Keratinocyte (primary cell): ENCODE measurements at regions not wholly inside any gene's neighbourhood (a gene's known extent, or its start where the extent isn't known, plus 50 kb on each side); places are given as distances from the start of the nearest gene placed in this dataset.

Source experiments
- DNase-seq: peaks from one replicate; pipeline ENCODE4 v3.0.0-alpha.2; 2011; ENCODE audit warnings: low read depth, missing footprints, low spot score
- FAIRE-seq: peaks from 2 replicates; lab custom pipeline; 2011; peaks lifted over from hg19 to GRCh38; lab: Jason Lieb, UNC
- H2AFZ ChIP-seq: 2 replicates; pipeline ENCODE4 v1.6.0; 2012; ENCODE audit warnings: low read length, control low read depth, inconsistent platforms; ENCODE audit not compliant: control insufficient read depth
- H3K27ac ChIP-seq: 2 replicates; pipeline ENCODE4 v1.5.1; 2011; ENCODE audit warnings: low read length; ENCODE audit not compliant: control insufficient read depth, insufficient read depth
- H3K27me3 ChIP-seq: 3 replicates; pipeline ENCODE4 v1.6.0; 2011; ENCODE audit warnings: low read length; ENCODE audit not compliant: control insufficient read depth, insufficient read depth; ENCODE audit errors: extremely low read depth
- H3K36me3 ChIP-seq, 2 experiments: 2 replicates in 1 of 2; 3 replicates in 1 of 2; pipeline ENCODE4 v1.5.1; 2011; ENCODE audit warnings: low read length in 2 of 2, mild to moderate bottlenecking in 1 of 2; ENCODE audit not compliant: control insufficient read depth in 2 of 2, insufficient read depth in 2 of 2; ENCODE audit errors: extremely low read depth in 1 of 2
- H3K4me1 ChIP-seq: 3 replicates; pipeline ENCODE4 v1.5.1; 2011; ENCODE audit warnings: low read length; ENCODE audit not compliant: control insufficient read depth, insufficient read depth; ENCODE audit errors: extremely low read depth
- H3K4me2 ChIP-seq: 3 replicates; pipeline ENCODE4 v1.6.0; 2011; ENCODE audit warnings: low read depth, low read length; ENCODE audit not compliant: control insufficient read depth, insufficient read depth; ENCODE audit errors: extremely low read depth
- H3K4me3 ChIP-seq, 3 experiments: fragments of 200-600 bp in 1 of 3; sonication (generic) in 1 of 3; 2 replicates in 2 of 3; 3 replicates in 1 of 3; pipeline ENCODE4 v1.5.1; 2011 to 2016; ENCODE audit warnings: low read length in 3 of 3, mild to moderate bottlenecking in 3 of 3, control low read depth in 2 of 3, inconsistent platforms in 1 of 3, low read depth in 1 of 3, mixed read lengths in 1 of 3, mixed run types in 1 of 3, moderate library complexity in 1 of 3; ENCODE audit not compliant: control insufficient read depth in 2 of 3, insufficient read depth in 2 of 3; ENCODE audit errors: extremely low read depth in 1 of 3
- H3K79me2 ChIP-seq: 2 replicates; pipeline ENCODE4 v1.6.0; 2012; ENCODE audit warnings: low read length; ENCODE audit not compliant: control insufficient read depth, insufficient read depth
- H3K9ac ChIP-seq: 3 replicates; pipeline ENCODE4 v1.6.0; 2011; ENCODE audit warnings: low read length; ENCODE audit not compliant: control insufficient read depth, insufficient read depth; ENCODE audit errors: extremely low read depth
- H3K9me1 ChIP-seq: 3 replicates; pipeline ENCODE4 v1.6.0; 2011; ENCODE audit warnings: low read length; ENCODE audit not compliant: control insufficient read depth, insufficient read depth; ENCODE audit errors: extremely low read depth
- H3K9me3 ChIP-seq: 2 replicates; pipeline ENCODE4 v1.5.1; 2012; ENCODE audit warnings: low read depth, low read length; ENCODE audit not compliant: control insufficient read depth
- H4K20me1 ChIP-seq: 3 replicates; pipeline ENCODE4 v1.6.0; 2011; ENCODE audit warnings: low read length; ENCODE audit not compliant: control insufficient read depth, insufficient read depth; ENCODE audit errors: extremely low read depth
- EZH2 ChIP-seq: IDR thresholded peaks from one replicate; pipeline ENCODE4 v1.6.1; 2012; ENCODE audit warnings: inconsistent platforms, mild to moderate bottlenecking, low read length, moderate library complexity
- dilution Hi-C: fragments of 300-500 bp; cut with MboI; formaldehyde crosslinking; loops from one replicate; pipeline ENCODE4 v1.7.0; 2020; ENCODE audit warnings: low sequenced_read_pairs; ENCODE audit not compliant: extremely low pct_ligation_motif_present
- TF ChIP-seq, protein P1 (sequence below), 3 experiments: IDR thresholded peaks in 1 of 3; conservative IDR thresholded peaks in 1 of 3; optimal IDR thresholded peaks in 1 of 3; 2 replicates in 2 of 3; 3 replicates in 1 of 3; pipeline versions ENCODE3 to v1.5.1; 2011; ENCODE audit warnings: low read length in 3 of 3, mild to moderate bottlenecking in 3 of 3, moderate library complexity in 2 of 3, control low read depth in 1 of 3, inconsistent platforms in 1 of 3; ENCODE audit not compliant: insufficient read depth in 2 of 3; ENCODE audit errors: extremely low read depth in 1 of 3

DNA sequence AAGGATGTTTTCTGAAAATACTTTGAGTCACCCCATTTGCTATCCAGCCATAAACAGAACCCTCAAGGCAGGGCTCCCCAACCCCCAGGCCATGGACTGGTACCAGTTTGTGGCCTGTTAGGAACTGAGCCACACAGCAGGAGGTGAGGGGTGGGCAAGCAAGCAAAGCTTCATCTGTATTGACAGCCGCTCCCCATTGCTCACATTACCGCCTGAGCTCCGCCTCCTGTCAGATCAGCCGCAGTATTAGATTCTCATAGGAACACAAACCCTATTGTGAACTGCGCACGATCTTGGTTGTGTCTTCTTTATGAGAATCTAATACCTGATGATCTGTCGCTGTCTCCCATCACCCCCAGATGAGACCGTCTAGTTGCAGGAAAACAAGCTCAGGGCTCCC is 543.8 kb downstream of the CBLN4 start:
- no peak for TF ChIP-seq EZH2
- TF ChIP-seq, protein P1, sequence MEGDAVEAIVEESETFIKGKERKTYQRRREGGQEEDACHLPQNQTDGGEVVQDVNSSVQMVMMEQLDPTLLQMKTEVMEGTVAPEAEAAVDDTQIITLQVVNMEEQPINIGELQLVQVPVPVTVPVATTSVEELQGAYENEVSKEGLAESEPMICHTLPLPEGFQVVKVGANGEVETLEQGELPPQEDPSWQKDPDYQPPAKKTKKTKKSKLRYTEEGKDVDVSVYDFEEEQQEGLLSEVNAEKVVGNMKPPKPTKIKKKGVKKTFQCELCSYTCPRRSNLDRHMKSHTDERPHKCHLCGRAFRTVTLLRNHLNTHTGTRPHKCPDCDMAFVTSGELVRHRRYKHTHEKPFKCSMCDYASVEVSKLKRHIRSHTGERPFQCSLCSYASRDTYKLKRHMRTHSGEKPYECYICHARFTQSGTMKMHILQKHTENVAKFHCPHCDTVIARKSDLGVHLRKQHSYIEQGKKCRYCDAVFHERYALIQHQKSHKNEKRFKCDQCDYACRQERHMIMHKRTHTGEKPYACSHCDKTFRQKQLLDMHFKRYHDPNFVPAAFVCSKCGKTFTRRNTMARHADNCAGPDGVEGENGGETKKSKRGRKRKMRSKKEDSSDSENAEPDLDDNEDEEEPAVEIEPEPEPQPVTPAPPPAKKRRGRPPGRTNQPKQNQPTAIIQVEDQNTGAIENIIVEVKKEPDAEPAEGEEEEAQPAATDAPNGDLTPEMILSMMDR (optimal IDR thresholded peaks at IDR 0.05 in 1 of 3, IDR thresholded peaks at IDR 0.05 in 1 of 3, conservative IDR thresholded peaks at IDR 0.05 in 1 of 3; ENCODE audit: extremely low read depth in 1 of 3, insufficient read depth in 2 of 3, low read length in 3 of 3), result no peak
- Histone ChIP-seq H3K9ac (no peak overlapping the region), H3K9me3 (no peaks in the 10 kb centered on the region), H3K27me3 (no peaks in the 10 kb centered on the region), H3K4me3 (no peak overlapping the region), H3K4me1 (peaks cover 2% of the 10 kb centered on the region), H3K4me2 (no peak overlapping the region), H3K36me3 (no peaks in the 10 kb centered on the region), H2AFZ (no peak overlapping the region), H4K20me1 (no peaks in the 10 kb centered on the region), H3K79me2 (no peaks in the 10 kb centered on the region), H3K9me1 (no peaks in the 10 kb centered on the region), H3K27ac (no peak overlapping the region)
- FAIRE-seq (no peak), DNase-seq (no peak)
- dilution Hi-C loops, result no loop called here

DNA sequence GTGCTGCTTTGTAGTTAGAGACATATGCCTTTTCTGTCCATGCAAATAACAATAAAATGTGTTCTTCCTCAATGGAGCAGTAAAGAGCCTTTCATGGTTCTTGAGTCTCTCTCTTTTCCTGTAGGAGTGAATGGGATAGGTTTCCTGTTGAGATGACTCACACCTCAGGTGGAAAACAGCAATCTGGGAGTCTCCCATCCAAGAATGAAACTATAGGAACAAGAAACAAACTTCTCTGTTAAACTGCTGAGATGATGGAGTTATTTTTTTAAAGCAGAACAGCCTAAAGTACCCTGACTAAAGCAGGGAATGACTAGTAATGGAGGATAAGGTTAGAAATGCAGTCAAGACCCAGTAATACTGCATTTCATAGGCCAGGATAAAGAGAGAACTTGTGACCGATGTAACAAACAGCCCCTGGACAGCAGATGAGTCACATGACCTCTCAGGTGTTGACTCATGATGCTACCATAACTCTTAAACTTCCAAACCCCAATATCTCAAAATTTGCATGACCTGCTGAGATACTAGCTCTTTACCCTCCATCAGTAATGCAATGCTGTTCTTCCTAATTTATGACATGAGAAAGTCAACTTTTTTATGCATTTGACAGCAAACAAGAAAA is 548.9 kb downstream of the CBLN4 start:
- no peak overlapping the region for H3K9ac ChIP-seq
- H4K20me1 ChIP-seq, result no peaks in the 10 kb centered on the region
- H3K4me1 ChIP-seq, result peaks cover 7% of the 10 kb centered on the region
- H3K79me2 ChIP-seq, result no peaks in the 10 kb centered on the region
- no peak for DNase-seq
- H3K27ac ChIP-seq, result peak overlapping the region; percentile 5
- peak; percentile 73 for FAIRE-seq
- peak overlapping the region; percentile 2 for H2AFZ ChIP-seq
- H3K27me3 ChIP-seq, result no peaks in the 10 kb centered on the region
- no peaks in the 10 kb centered on the region for H3K9me1 ChIP-seq
- no peak overlapping the region for H3K4me3 ChIP-seq
- no peaks in the 10 kb centered on the region for H3K9me3 ChIP-seq
- dilution Hi-C loops, result no loop called here
- no peak for TF ChIP-seq EZH2
- TF ChIP-seq, protein P1 (optimal IDR thresholded peaks at IDR 0.05 in 1 of 3, IDR thresholded peaks at IDR 0.05 in 1 of 3, conservative IDR thresholded peaks at IDR 0.05 in 1 of 3; ENCODE audit: extremely low read depth in 1 of 3, insufficient read depth in 2 of 3, low read length in 3 of 3), result no peak
- no peaks in the 10 kb centered on the region for H3K36me3 ChIP-seq
- no peak overlapping the region for H3K4me2 ChIP-seq
